Stimulated activated CD4-positive, alpha-beta T cell treated with anti-CD3 and anti-CD28 coated beads, Interleukin-12 subunit alpha, Interleukin-12 subunit beta, amount 100 ng/mL, for 4 hours (primary cell): ENCODE measurements at regions not wholly inside any gene's neighbourhood (a gene's known extent, or its start where the extent isn't known, plus 50 kb on each side); places are given as distances from the start of the nearest gene placed in this dataset.

Source experiments
- DNase-seq: peaks from one replicate; pipeline ENCODE4 v3.0.0-alpha.2; 2020

GRCh38 chrY:15415165-15415564, 890.8 kb downstream of the NLGN4Y start:
- DNase-seq: no peak

- no peak for DNase-seq
These were observed 894.3 kb downstream of the NLGN4Y start for GRCh38 chrY:15418613-15419012.

- DNase-seq: no peak
These were observed 900.4 kb downstream of the NLGN4Y start for GRCh38 chrY:15424665-15425132.

GRCh38 chrY:15440021-15440695, 915.8 kb downstream of the NLGN4Y start:
- no peak for DNase-seq

GRCh38 chrY:15440696-15441408, 916.5 kb downstream of the NLGN4Y start:
- DNase-seq: no peak

GRCh38 chrY:15441878-15442277, 917.5 kb downstream of the NLGN4Y start:
- DNase-seq: no peak

GRCh38 chrY:15445871-15446270, 921.5 kb downstream of the NLGN4Y start:
- DNase-seq: no peak

GRCh38 chrY:15446861-15447260, 922.5 kb downstream of the NLGN4Y start:
- no peak for DNase-seq

- DNase-seq: no peak
These were observed 923.6 kb downstream of the NLGN4Y start for GRCh38 chrY:15447959-15448358.

GRCh38 chrY:15455133-15455937, 931.0 kb downstream of the NLGN4Y start:
- no peak for DNase-seq

GRCh38 chrY:15455980-15456469, 931.7 kb downstream of the NLGN4Y start:
- DNase-seq: peak; percentile 67

- DNase-seq: no peak
These were observed 932.2 kb downstream of the NLGN4Y start for GRCh38 chrY:15456491-15456890.

- DNase-seq: no peak
These were observed 933.4 kb downstream of the NLGN4Y start for GRCh38 chrY:15457682-15458081.

- no peak for DNase-seq
These were observed 934.1 kb downstream of the NLGN4Y start for GRCh38 chrY:15458426-15458825.

GRCh38 chrY:15465880-15466279, 941.6 kb downstream of the NLGN4Y start:
- DNase-seq: no peak

GRCh38 chrY:15466891-15467290, 942.6 kb downstream of the NLGN4Y start:
- DNase-seq: no peak

GRCh38 chrY:15468091-15468490, 943.8 kb downstream of the NLGN4Y start:
- DNase-seq: no peak

GRCh38 chrY:15471371-15471770, 947.0 kb downstream of the NLGN4Y start:
- no peak for DNase-seq

GRCh38 chrY:15478348-15478963, 954.1 kb downstream of the NLGN4Y start:
- no peak for DNase-seq

- DNase-seq: no peak
These were observed 976.2 kb downstream of the NLGN4Y start for GRCh38 chrY:15500536-15500935.

- no peak for DNase-seq
These were observed 976.9 kb downstream of the NLGN4Y start for GRCh38 chrY:15501181-15501580.

- no peak for DNase-seq
These were observed 986.0 kb downstream of the NLGN4Y start for GRCh38 chrY:15510288-15510687.
